ENCODE measurements at regions not wholly inside any gene's neighbourhood (a gene's known extent, or its start where the extent isn't known, plus 50 kb on each side); places are given as distances from the start of the nearest gene placed in this dataset.
"Not testable (repeated sequence)": the region's sequence is repeated elsewhere in the genome, so short reads cannot be mapped to it uniquely, and the experiment has no call there.

- DNase-seq = no peak
- no peak overlapping the region for H3K4me3 Mint-ChIP-seq (ENCODE audit: low read depth, unreplicated experiment)
- CTCF ChIA-PET = no interaction called here
These were observed 119.4 kb upstream of the F3 start for GRCh38 chr1:94660994-94661393.

GRCh38 chr1:94660258-94660657 lies 118.7 kb upstream of the F3 start:
- CTCF ChIA-PET = no interaction called here
- no peak for DNase-seq
- no TSS peak for BruUV-seq (replicated peaks)
- Mint-ChIP-seq H3K4me3 (ENCODE audit: low read depth, unreplicated experiment) (no peak overlapping the region), H3K9me3 (ENCODE audit: low read depth, unreplicated experiment) (no peaks in the 10 kb centered on the region), H3K4me1 (ENCODE audit: low read depth, unreplicated experiment) (peaks cover 48% of the 10 kb centered on the region), H3K27me3 (ENCODE audit: unreplicated experiment) (no peaks in the 10 kb centered on the region), H3K36me3 (ENCODE audit: insufficient read depth, unreplicated experiment) (peaks cover 2% of the 10 kb centered on the region), H3K27ac (ENCODE audit: unreplicated experiment) (no peak overlapping the region)
- intact Hi-C loops (cut with micrococcal nuclease; ENCODE audit: unreplicated experiment) = no loop called here
- TF ChIP-seq CTCF (IDR thresholded peaks at IDR 0.05; ENCODE audit: unreplicated experiment) = no peak

More at GRCh38 chr1:94660994-94661393, 119.4 kb upstream of the F3 start:
- no peak overlapping the region for H3K27ac Mint-ChIP-seq (ENCODE audit: unreplicated experiment)
- BruUV-seq (replicated peaks) = no TSS peak
- no peaks in the 10 kb centered on the region for H3K36me3 Mint-ChIP-seq (ENCODE audit: insufficient read depth, unreplicated experiment)
- intact Hi-C loops (cut with micrococcal nuclease; ENCODE audit: unreplicated experiment) = no loop called here
- H3K9me3 Mint-ChIP-seq (ENCODE audit: low read depth, unreplicated experiment) = no peaks in the 10 kb centered on the region
- H3K27me3 Mint-ChIP-seq (ENCODE audit: unreplicated experiment) = no peaks in the 10 kb centered on the region
- TF ChIP-seq CTCF (IDR thresholded peaks at IDR 0.05; ENCODE audit: unreplicated experiment) = no peak
- peaks cover 48% of the 10 kb centered on the region for H3K4me1 Mint-ChIP-seq (ENCODE audit: low read depth, unreplicated experiment)

DNA sequence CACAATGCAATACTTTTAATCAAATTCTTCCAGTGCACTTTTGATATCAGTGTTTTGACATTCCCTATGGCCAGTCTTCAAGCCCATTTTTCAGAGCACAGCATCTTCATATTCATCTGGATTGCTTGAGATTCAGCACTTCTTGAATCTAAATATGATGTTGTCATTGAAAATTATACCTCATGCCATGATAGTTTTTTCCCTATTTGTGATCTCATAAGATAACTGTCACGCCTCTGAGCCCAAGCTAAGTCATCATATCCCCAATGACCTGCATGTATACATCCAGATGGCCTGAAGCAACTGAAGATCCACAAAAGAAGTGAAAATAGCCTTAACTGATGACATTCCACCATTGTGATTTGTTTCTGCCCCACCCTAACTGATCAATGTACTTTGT lies 117.6 kb upstream of the F3 start:
- DNase-seq; BruUV-seq (replicated peaks); H3K9me3 Mint-ChIP-seq (ENCODE audit: low read depth, unreplicated experiment); intact Hi-C loops (cut with micrococcal nuclease; ENCODE audit: unreplicated experiment); H3K27me3 Mint-ChIP-seq (ENCODE audit: unreplicated experiment); H3K36me3 Mint-ChIP-seq (ENCODE audit: insufficient read depth, unreplicated experiment); H3K4me3 Mint-ChIP-seq (ENCODE audit: low read depth, unreplicated experiment); CTCF ChIA-PET: not testable (repeated sequence)
- peak overlapping the region; percentile 66 for H3K27ac Mint-ChIP-seq (ENCODE audit: unreplicated experiment)
- peaks cover 51% of the 10 kb centered on the region for H3K4me1 Mint-ChIP-seq (ENCODE audit: low read depth, unreplicated experiment)

DNA sequence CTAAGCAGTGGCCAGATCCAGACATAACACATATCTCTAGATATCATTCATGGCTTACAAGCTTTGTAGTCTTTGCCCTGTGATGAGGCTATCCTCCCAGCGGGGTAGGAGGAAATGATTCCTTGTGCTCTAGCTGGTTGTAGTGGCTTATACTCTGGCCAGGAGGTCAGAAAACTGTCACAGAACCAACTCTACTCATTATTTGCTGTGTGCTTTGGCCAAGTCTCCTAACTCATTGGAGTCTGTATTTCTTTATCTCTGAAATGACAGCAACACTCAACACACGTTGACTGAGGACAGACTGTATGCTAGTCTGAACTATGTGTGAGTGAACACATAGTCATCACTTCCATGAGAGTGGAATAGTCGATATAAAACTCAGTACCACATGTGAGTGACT lies 116.7 kb upstream of the F3 start:
- H3K9me3 Mint-ChIP-seq (ENCODE audit: low read depth, unreplicated experiment) = no peaks in the 10 kb centered on the region
- DNase-seq = no peak
- H3K4me3 Mint-ChIP-seq (ENCODE audit: low read depth, unreplicated experiment) = no peak overlapping the region
- intact Hi-C loops (cut with micrococcal nuclease; ENCODE audit: unreplicated experiment) = no loop called here
- no peaks in the 10 kb centered on the region for H3K27me3 Mint-ChIP-seq (ENCODE audit: unreplicated experiment)
- H3K36me3 Mint-ChIP-seq (ENCODE audit: insufficient read depth, unreplicated experiment) = peaks cover 10% of the 10 kb centered on the region
- H3K4me1 Mint-ChIP-seq (ENCODE audit: low read depth, unreplicated experiment) = peaks cover 60% of the 10 kb centered on the region
- BruUV-seq (replicated peaks) = no TSS peak
- H3K27ac Mint-ChIP-seq (ENCODE audit: unreplicated experiment) = peak overlapping the region; percentile 74
- CTCF ChIA-PET = no interaction called here
- TF ChIP-seq CTCF (IDR thresholded peaks at IDR 0.05; ENCODE audit: unreplicated experiment) = no peak

DNA sequence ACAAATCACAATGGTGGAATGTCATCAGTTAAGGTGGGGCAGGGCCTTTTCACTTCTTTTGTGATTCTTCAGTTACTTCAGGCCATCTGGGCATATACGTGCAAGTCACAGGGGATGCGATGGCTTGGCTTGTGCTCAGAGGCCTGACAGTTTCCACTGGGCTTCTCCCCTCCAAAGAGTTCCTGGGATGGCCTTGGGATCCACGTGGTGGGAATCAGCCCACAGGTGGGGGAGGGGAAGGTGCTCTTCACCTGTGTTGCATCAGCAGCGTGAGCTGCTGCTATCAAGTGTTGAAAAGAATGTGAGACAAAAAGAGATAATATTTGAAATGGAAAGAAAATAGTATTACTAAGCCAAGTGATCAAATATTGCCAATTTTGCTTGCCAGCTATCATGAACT lies 116.2 kb upstream of the F3 start:
- CTCF ChIA-PET; H3K9me3 Mint-ChIP-seq (ENCODE audit: low read depth, unreplicated experiment); BruUV-seq (replicated peaks); intact Hi-C loops (cut with micrococcal nuclease; ENCODE audit: unreplicated experiment); DNase-seq; H3K27me3 Mint-ChIP-seq (ENCODE audit: unreplicated experiment); H3K4me3 Mint-ChIP-seq (ENCODE audit: low read depth, unreplicated experiment): not testable (repeated sequence)
- Mint-ChIP-seq H3K36me3 (ENCODE audit: insufficient read depth, unreplicated experiment) (peaks cover 13% of the 10 kb centered on the region), H3K27ac (ENCODE audit: unreplicated experiment) (peak overlapping the region; percentile 74), H3K4me1 (ENCODE audit: low read depth, unreplicated experiment) (peaks cover 64% of the 10 kb centered on the region)

Data from Calu3 (cell line).